GM12878 (cell line): ENCODE measurements at regions not wholly inside any gene's neighbourhood (a gene's known extent, or its start where the extent isn't known, plus 50 kb on each side); places are given as distances from the start of the nearest gene placed in this dataset.

ENCODE experiments used
- ATAC-seq: fragments of 200-7000 bp; cut with Tn5 transposase; 3 replicates; pipeline ENCODE4 v1.9.1; 2020; ENCODE audit warnings: mild to moderate bottlenecking, moderate library complexity
- BruUV-seq: library from RNA; stranded (reverse); fragments of 400-500 nt; replicated peaks from 2 replicates; lab custom pipeline; 2021; lab: Mats Ljungman, UMichigan
- CTCF ChIA-PET: fragments of 300-600 bp; sonication (Branson Sonifier 250); formaldehyde crosslinking; extraction: SDS; loops from one replicate; lab custom pipeline; 2021; ENCODE audit warnings: inconsistent platforms; lab: Yijun Ruan, JAX
- POLR2A ChIA-PET: fragments of 350-600 bp; formaldehyde crosslinking; extraction: SDS; loops from one replicate; lab custom pipeline; 2021; ENCODE audit warnings: inconsistent platforms; lab: Charles Lee
- RAD21 ChIA-PET: fragments of 300-600 bp; sonication (Branson Sonifier 250); formaldehyde crosslinking; loops from one replicate; lab custom pipeline; 2023; ENCODE audit warnings: antibody characterized with exemption; ENCODE audit not compliant: unreplicated experiment; lab: Charles Lee
- SMC1A ChIA-PET: fragments of 300-600 bp; sonication (Branson Sonifier 250); formaldehyde crosslinking; loops from one replicate; lab custom pipeline; 2023; ENCODE audit not compliant: unreplicated experiment, uncharacterized antibody; lab: Charles Lee
- DNase-seq: peaks from one replicate; pipeline ENCODE4 v3.0.0-alpha.2; 2011; ENCODE audit warnings: low read depth, low spot score
- FAIRE-seq: peaks from 3 replicates; lab custom pipeline; 2011; peaks lifted over from hg19 to GRCh38; lab: Jason Lieb, UNC
- H2AFZ ChIP-seq: 2 replicates; pipeline ENCODE4 v1.6.0; 2011; ENCODE audit warnings: low read depth, low read length, control low read depth; ENCODE audit not compliant: control insufficient read depth
- H3K27ac ChIP-seq: 2 replicates; pipeline ENCODE4 v1.5.1; 2011; ENCODE audit warnings: control low read depth; ENCODE audit not compliant: control insufficient read depth, insufficient read depth
- H3K27me3 ChIP-seq, 2 experiments: replicated peaks in 1 of 2; 2 replicates each; pipeline versions ENCODE4 v1.6.0 to v1.6.1; 2011; ENCODE audit warnings: low read length in 1 of 2; ENCODE audit not compliant: control insufficient read depth in 2 of 2, insufficient read depth in 2 of 2
- H3K36me3 ChIP-seq, 2 experiments: 2 replicates each; pipeline ENCODE4 v1.5.1; 2011; ENCODE audit warnings: low read length in 1 of 2; ENCODE audit not compliant: control insufficient read depth in 2 of 2, insufficient read depth in 2 of 2
- H3K4me1 ChIP-seq: 2 replicates; pipeline ENCODE4 v1.6.1; 2011; ENCODE audit warnings: mild to moderate bottlenecking, low read length, moderate library complexity, mixed read lengths; ENCODE audit not compliant: control insufficient read depth, insufficient read depth
- H3K4me2 ChIP-seq: 2 replicates; pipeline ENCODE4 v1.6.0; 2011; ENCODE audit warnings: control low read depth; ENCODE audit not compliant: control insufficient read depth, insufficient read depth
- H3K4me3 ChIP-seq: fragments of 200-600 bp; sonication (generic); 2 replicates; pipeline ENCODE4 v1.5.1; 2016
- H3K79me2 ChIP-seq: 2 replicates; pipeline ENCODE4 v1.6.0; 2011; ENCODE audit warnings: low read length; ENCODE audit not compliant: control insufficient read depth, insufficient read depth
- H3K9ac ChIP-seq: 2 replicates; pipeline ENCODE4 v1.8.0; 2011; ENCODE audit warnings: low read length, control low read depth, mixed read lengths; ENCODE audit not compliant: control insufficient read depth, insufficient read depth
- H3K9me3 ChIP-seq: replicated peaks from 3 replicates; pipeline ENCODE4 v1.5.1; 2011; ENCODE audit warnings: mild to moderate bottlenecking, low read length; ENCODE audit not compliant: control insufficient read depth, insufficient read depth
- H4K20me1 ChIP-seq: 2 replicates; pipeline ENCODE4 v1.6.0; 2011; ENCODE audit not compliant: control insufficient read depth, insufficient read depth
- CHD4 ChIP-seq: fragments of 200-600 bp; sonication (generic); IDR thresholded peaks from 2 replicates; pipeline ENCODE4 v1.6.1; 2016; ENCODE audit warnings: mild to moderate bottlenecking
- EED ChIP-seq: sonication (generic); IDR thresholded peaks from 2 replicates; pipeline ENCODE4 v1.6.1; 2016; ENCODE audit warnings: antibody characterized with exemption, low read depth
- EP300 ChIP-seq, 2 experiments: fragments of 150-350 bp in 1 of 2; IDR thresholded peaks; 2 replicates each; pipeline ENCODE4 v1.6.1; 2011 to 2012; ENCODE audit warnings: low read depth in 2 of 2, low read length in 2 of 2, borderline replicate concordance in 1 of 2, improper control_type of control experiment in 1 of 2, inconsistent platforms in 1 of 2; ENCODE audit not compliant: control insufficient read depth in 1 of 2
- HCFC1 ChIP-seq: fragments of 150-350 bp; IDR thresholded peaks from 2 replicates; pipeline ENCODE4 v1.6.1; 2014; ENCODE audit warnings: low read length
- HDAC6 ChIP-seq: fragments of 200-600 bp; sonication (generic); IDR thresholded peaks from one replicate; pipeline ENCODE4 v1.8.0; 2017; ENCODE audit warnings: antibody characterized with exemption; ENCODE audit not compliant: unreplicated experiment
- IRF3 ChIP-seq: fragments of 450-650 bp; IDR thresholded peaks from 2 replicates; pipeline ENCODE4 v1.6.1; 2014; ENCODE audit warnings: mild to moderate bottlenecking
- MEF2A ChIP-seq: IDR thresholded peaks from 2 replicates; pipeline ENCODE4 v1.6.1; 2011; ENCODE audit warnings: low read depth, mild to moderate bottlenecking, low read length, moderate library complexity; ENCODE audit not compliant: insufficient read depth
- MEF2B ChIP-seq: fragments of 450-650 bp; IDR thresholded peaks from 2 replicates; pipeline ENCODE4 v1.6.1; 2018; ENCODE audit warnings: mild to moderate bottlenecking, moderate library complexity; ENCODE audit not compliant: partially characterized antibody, poor library complexity, severe bottlenecking
- MXI1 ChIP-seq: fragments of 150-350 bp; IDR thresholded peaks from 2 replicates; pipeline ENCODE4 v1.6.1; 2011; ENCODE audit warnings: low read depth, mild to moderate bottlenecking, inconsistent platforms, low read length, improper control_type of control experiment
- MYC ChIP-seq: IDR thresholded peaks from 2 replicates; pipeline ENCODE4 v1.6.1; 2011; ENCODE audit warnings: mild to moderate bottlenecking, low read length, moderate library complexity, inconsistent platforms; ENCODE audit not compliant: insufficient read depth, insufficient replicate concordance, insufficient read length, severe bottlenecking
- NBN ChIP-seq: fragments of 450-650 bp; IDR thresholded peaks from 2 replicates; pipeline ENCODE4 v1.6.1; 2016
- NFYA ChIP-seq: IDR thresholded peaks from 2 replicates; pipeline ENCODE4 v1.6.1; 2011; ENCODE audit warnings: low read depth, mild to moderate bottlenecking, low read length, improper control_type of control experiment, borderline replicate concordance
- RUNX3 ChIP-seq: IDR thresholded peaks from 2 replicates; pipeline ENCODE4 v1.6.1; 2012; ENCODE audit warnings: low read length, inconsistent platforms
- SRF ChIP-seq, 2 experiments: IDR thresholded peaks; 2 replicates each; pipeline ENCODE4 v1.6.1; 2011; ENCODE audit warnings: low read depth in 2 of 2, low read length in 2 of 2, mild to moderate bottlenecking in 1 of 2, moderate library complexity in 1 of 2
- TBL1XR1 ChIP-seq: IDR thresholded peaks from 2 replicates; pipeline ENCODE4 v1.6.1; 2012; ENCODE audit warnings: low read depth, low read length, improper control_type of control experiment
- TCF7 ChIP-seq: IDR thresholded peaks from 2 replicates; pipeline ENCODE4 v1.6.1; 2014; ENCODE audit warnings: antibody characterized with exemption, borderline replicate concordance
- YY1 ChIP-seq: IDR thresholded peaks from 2 replicates; pipeline ENCODE4 v1.6.1; 2011; ENCODE audit warnings: low read depth, mild to moderate bottlenecking, low read length
- ZBTB4 ChIP-seq: fragments of 450-650 bp; formaldehyde crosslinking; IDR thresholded peaks from 2 replicates; pipeline ENCODE4 v1.4.0; 2022; ENCODE audit warnings: mild to moderate bottlenecking, moderate library complexity
- ZNF384 ChIP-seq: IDR thresholded peaks from 2 replicates; pipeline ENCODE4 v1.6.1; 2012; ENCODE audit warnings: low read depth, mild to moderate bottlenecking, low read length, improper control_type of control experiment, borderline replicate concordance
- WGBS: methylation state at CpG from one replicate; pipeline ENCODE4 v1.1.6; 2016; ENCODE audit warnings: low lambda C conversion rate; ENCODE audit not compliant: insufficient replicate concordance, insufficient coverage; ENCODE audit errors: missing lambda C conversion rate; 5-methylcytosine and 5-hydroxymethylcytosine counted together
- in situ Hi-C: fragments of 300-500 bp; cut with MboI; formaldehyde crosslinking; loops from 9 replicates; pipeline ENCODE4 v1.14.3; 2018; ENCODE audit warnings: mixed read lengths
- intact Hi-C: fragments of 100-400 bp; cut with micrococcal nuclease; formaldehyde crosslinking; loops from one replicate; pipeline ENCODE4 v1.14.2; 2022; ENCODE audit not compliant: unreplicated experiment
- TF ChIP-seq, protein P1 (sequence below): fragments of 150-350 bp; IDR thresholded peaks from 2 replicates; pipeline ENCODE4 v1.6.1; 2014; ENCODE audit warnings: mild to moderate bottlenecking, low read depth, low read length

- TF ChIP-seq EP300 (IDR thresholded peaks at IDR 0.05; ENCODE audit: borderline replicate concordance in 1 of 2, control insufficient read depth in 1 of 2, low read depth in 2 of 2, low read length in 2 of 2) (no peak), ZNF384 (no peak), TBL1XR1 (no peak), TCF7 (no peak), RUNX3 (no peak), YY1 (no peak)
These were observed 278.2 kb downstream of the PSAT1 start (continued) for GRCh38 chr9:78575081-78575480.

DNA sequence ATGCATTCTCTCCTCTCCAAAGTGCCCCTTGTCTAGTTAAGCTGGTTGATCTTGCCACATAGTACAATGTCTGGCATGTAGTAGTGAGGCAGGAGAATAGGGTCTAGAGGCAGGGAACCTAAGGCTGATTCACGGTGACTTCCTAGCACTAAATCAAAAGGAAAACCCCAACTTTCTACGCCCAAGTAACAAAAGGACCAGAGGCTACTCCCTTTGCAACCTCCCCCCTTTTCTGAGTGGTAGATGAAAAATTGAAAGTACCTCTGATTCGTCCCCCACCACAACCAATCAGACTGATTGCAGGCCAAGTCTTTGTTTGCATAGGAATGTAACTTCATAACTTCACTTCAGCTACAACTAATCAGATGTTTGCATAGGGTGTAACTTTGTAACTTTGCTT, 278.8 kb downstream of the PSAT1 start:
- H3K9ac ChIP-seq: no peak overlapping the region
- H3K4me2 ChIP-seq: no peak overlapping the region
- no peaks in the 10 kb centered on the region for H3K79me2 ChIP-seq
- intact Hi-C loops (no loop called here), in situ Hi-C loops (no loop called here)
- H3K36me3 ChIP-seq: no peaks in the 10 kb centered on the region
- no peaks in the 10 kb centered on the region for H3K4me1 ChIP-seq
- RAD21 ChIA-PET: no interaction called here
- no peak for DNase-seq
- WGBS: 60% methylated on average over 3 of the region's 3 CpGs
- BruUV-seq: no TSS peak
- no peak overlapping the region for H3K4me3 ChIP-seq
- POLR2A ChIA-PET: no interaction called here
- FAIRE-seq: no peak
- no peaks in the 10 kb centered on the region for H3K9me3 ChIP-seq
- no peaks in the 10 kb centered on the region for H3K27me3 ChIP-seq
- no peak for ATAC-seq
- no peaks in the 10 kb centered on the region for H4K20me1 ChIP-seq
- H3K27ac ChIP-seq: no peak overlapping the region
- CTCF ChIA-PET: interaction anchor here (0.6 kb wide), 1 partner anchor 118 kb away, joined by 3 read pairs; no protein-coding TSS in a partner anchor
- SMC1A ChIA-PET: no interaction called here
- no peak overlapping the region for H2AFZ ChIP-seq
- TF ChIP-seq HCFC1 (no peak), MEF2B (no peak), MYC (no peak), YY1 (no peak), NFYA (no peak), HDAC6 (no peak), MEF2A (no peak), EED (no peak), CHD4 (no peak), ZBTB4 (no peak), IRF3 (no peak), SRF (IDR thresholded peaks at IDR 0.05; ENCODE audit: low read depth in 2 of 2, low read length in 2 of 2) (no peak), MXI1 (no peak), NBN (no peak)
- TF ChIP-seq, protein P1, sequence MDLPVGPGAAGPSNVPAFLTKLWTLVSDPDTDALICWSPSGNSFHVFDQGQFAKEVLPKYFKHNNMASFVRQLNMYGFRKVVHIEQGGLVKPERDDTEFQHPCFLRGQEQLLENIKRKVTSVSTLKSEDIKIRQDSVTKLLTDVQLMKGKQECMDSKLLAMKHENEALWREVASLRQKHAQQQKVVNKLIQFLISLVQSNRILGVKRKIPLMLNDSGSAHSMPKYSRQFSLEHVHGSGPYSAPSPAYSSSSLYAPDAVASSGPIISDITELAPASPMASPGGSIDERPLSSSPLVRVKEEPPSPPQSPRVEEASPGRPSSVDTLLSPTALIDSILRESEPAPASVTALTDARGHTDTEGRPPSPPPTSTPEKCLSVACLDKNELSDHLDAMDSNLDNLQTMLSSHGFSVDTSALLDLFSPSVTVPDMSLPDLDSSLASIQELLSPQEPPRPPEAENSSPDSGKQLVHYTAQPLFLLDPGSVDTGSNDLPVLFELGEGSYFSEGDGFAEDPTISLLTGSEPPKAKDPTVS: no peak
